PFSK-1 (cell line): ENCODE measurements at regions not wholly inside any gene's neighbourhood (a gene's known extent, or its start where the extent isn't known, plus 50 kb on each side); places are given as distances from the start of the nearest gene placed in this dataset.

Experiments used
- FOXP2 ChIP-seq: optimal IDR thresholded peaks from 2 replicates; pipeline ENCODE3; 2011; ENCODE audit warnings: borderline replicate concordance, control low read depth, inconsistent platforms; ENCODE audit not compliant: insufficient read depth; ENCODE audit errors: extremely low read length, extremely low read depth
- POLR2AphosphoS5 ChIP-seq: IDR thresholded peaks from 2 replicates; pipeline ENCODE4 v1.6.1; 2012; ENCODE audit warnings: low read depth, mild to moderate bottlenecking, control low read depth, low read length, moderate library complexity
- SIN3A ChIP-seq: IDR thresholded peaks from 2 replicates; pipeline ENCODE4 v1.6.1; 2012; ENCODE audit warnings: mild to moderate bottlenecking, low read length, moderate library complexity, borderline replicate concordance; ENCODE audit not compliant: insufficient read depth
- TAF1 ChIP-seq: IDR thresholded peaks from 2 replicates; pipeline ENCODE4 v1.6.1; 2012; ENCODE audit warnings: low read length, control low read depth, borderline replicate concordance; ENCODE audit not compliant: insufficient read depth
- TF ChIP-seq, protein P1 (sequence below), 2 experiments: IDR thresholded peaks; 2 replicates each; pipeline versions ENCODE4 v1.6.1 to v1.8.0; 2011 to 2012; ENCODE audit warnings: low read depth in 2 of 2, low read length in 2 of 2, control low read depth in 1 of 2, inconsistent platforms in 1 of 2, mild to moderate bottlenecking in 1 of 2, moderate library complexity in 1 of 2; ENCODE audit not compliant: insufficient read depth in 1 of 2

DNA sequence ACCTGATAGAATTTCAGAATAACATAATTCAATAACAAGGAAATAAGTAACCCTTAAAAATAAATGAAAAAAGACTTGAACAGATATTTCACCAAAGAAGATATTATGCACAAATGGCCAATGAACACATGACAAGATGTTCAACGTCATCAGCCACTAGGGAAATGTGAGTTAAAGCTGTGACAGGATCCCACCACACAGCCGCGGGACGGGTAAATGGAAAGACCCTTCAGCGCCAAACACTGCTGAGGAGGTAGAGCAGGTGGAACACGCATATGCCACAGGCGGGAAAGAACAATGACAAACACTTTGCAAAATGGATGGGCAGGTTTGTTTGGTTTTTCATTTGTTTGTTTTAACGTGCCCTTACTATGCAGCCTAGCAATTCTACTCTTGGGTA, 86.1 kb upstream of the RNF32 start:
- TF ChIP-seq, protein P1, sequence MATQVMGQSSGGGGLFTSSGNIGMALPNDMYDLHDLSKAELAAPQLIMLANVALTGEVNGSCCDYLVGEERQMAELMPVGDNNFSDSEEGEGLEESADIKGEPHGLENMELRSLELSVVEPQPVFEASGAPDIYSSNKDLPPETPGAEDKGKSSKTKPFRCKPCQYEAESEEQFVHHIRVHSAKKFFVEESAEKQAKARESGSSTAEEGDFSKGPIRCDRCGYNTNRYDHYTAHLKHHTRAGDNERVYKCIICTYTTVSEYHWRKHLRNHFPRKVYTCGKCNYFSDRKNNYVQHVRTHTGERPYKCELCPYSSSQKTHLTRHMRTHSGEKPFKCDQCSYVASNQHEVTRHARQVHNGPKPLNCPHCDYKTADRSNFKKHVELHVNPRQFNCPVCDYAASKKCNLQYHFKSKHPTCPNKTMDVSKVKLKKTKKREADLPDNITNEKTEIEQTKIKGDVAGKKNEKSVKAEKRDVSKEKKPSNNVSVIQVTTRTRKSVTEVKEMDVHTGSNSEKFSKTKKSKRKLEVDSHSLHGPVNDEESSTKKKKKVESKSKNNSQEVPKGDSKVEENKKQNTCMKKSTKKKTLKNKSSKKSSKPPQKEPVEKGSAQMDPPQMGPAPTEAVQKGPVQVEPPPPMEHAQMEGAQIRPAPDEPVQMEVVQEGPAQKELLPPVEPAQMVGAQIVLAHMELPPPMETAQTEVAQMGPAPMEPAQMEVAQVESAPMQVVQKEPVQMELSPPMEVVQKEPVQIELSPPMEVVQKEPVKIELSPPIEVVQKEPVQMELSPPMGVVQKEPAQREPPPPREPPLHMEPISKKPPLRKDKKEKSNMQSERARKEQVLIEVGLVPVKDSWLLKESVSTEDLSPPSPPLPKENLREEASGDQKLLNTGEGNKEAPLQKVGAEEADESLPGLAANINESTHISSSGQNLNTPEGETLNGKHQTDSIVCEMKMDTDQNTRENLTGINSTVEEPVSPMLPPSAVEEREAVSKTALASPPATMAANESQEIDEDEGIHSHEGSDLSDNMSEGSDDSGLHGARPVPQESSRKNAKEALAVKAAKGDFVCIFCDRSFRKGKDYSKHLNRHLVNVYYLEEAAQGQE (IDR thresholded peaks at IDR 0.05; ENCODE audit: insufficient read depth in 1 of 2, low read depth in 2 of 2, low read length in 2 of 2) = no peak
- no peak for TF ChIP-seq SIN3A
- TF ChIP-seq TAF1 = no peak
- no peak for TF ChIP-seq POLR2AphosphoS5
- no peak for TF ChIP-seq FOXP2

DNA sequence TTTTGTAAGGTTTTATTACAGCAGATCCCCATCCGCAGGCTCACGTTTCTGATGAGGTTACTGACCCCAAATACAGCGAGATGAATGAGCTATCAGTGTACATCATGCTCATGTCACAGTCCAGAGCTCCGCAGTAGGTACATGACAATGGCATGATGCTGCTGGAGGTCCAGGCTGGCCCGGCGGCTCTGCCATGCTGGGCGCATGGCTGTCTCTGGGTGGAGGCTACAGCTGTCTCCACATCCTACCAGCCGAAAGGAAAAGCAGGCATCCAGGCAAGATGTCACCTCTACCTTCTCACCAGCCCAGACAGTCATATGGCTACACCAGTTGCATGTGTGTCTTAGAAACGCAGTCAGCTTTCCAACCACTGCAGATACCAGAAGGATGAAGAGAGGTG, 90.9 kb upstream of the RNF32 start:
- TF ChIP-seq TAF1 = no peak
- no peak for TF ChIP-seq FOXP2
- TF ChIP-seq SIN3A = no peak
- TF ChIP-seq, protein P1 (IDR thresholded peaks at IDR 0.05; ENCODE audit: insufficient read depth in 1 of 2, low read depth in 2 of 2, low read length in 2 of 2) = no peak
- no peak for TF ChIP-seq POLR2AphosphoS5

DNA sequence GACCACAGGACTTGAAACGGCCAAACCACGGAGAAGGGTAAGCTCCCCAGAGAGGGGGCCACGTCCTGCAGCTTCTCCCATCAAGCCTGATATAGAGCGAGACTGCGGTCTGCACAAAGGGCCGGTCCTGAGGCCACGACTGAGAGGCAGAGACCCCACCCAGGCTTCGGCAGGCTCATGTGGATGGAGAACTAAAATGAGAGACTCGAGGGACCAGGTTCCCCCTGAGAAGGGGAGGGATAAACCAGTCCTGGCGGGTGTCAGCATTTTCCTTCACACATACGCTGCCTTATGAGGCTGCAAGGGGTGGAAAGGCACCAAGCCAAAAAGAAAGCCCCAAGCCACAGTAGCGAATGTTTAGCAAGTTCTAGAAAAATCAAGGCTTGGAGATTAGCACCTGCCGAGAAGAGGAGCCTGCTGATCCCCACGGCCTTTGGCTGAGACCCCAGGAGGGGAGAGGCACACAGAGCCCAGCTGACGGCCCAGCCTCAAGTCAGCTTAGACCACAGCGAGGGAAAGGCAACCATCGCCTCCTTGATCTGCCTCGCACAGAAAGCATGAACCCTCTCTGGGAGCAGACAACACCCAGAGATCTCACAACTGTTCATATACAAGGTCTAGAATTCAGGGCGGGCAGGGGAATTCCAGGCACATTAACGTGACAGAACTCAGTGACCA, 92.6 kb upstream of the RNF32 start:
- TF ChIP-seq TAF1 (no peak), SIN3A (no peak), FOXP2 (no peak), POLR2AphosphoS5 (no peak)
- TF ChIP-seq, protein P1 (IDR thresholded peaks at IDR 0.05; ENCODE audit: insufficient read depth in 1 of 2, low read depth in 2 of 2, low read length in 2 of 2) = no peak

- TF ChIP-seq TAF1 = no peak
- TF ChIP-seq POLR2AphosphoS5 = no peak
- TF ChIP-seq FOXP2 = no peak
- TF ChIP-seq SIN3A = no peak
- TF ChIP-seq, protein P1 (IDR thresholded peaks at IDR 0.05; ENCODE audit: insufficient read depth in 1 of 2, low read depth in 2 of 2, low read length in 2 of 2) = no peak
These were observed 94.6 kb upstream of the RNF32 start for GRCh38 chr7:156545979-156546378.
